Activated CD8-positive, alpha-beta T cell treated with anti-CD3 and anti-CD28 coated beads for 36 hours (primary cell): ENCODE measurements at regions not wholly inside any gene's neighbourhood (a gene's known extent, or its start where the extent isn't known, plus 50 kb on each side); places are given as distances from the start of the nearest gene placed in this dataset.

Experiments used
- ATAC-seq: fragments of 200-7000 bp; cut with Tn5 transposase; one replicate; pipeline ENCODE4 v1.10.0; 2021; ENCODE audit warnings: mild to moderate bottlenecking, moderate library complexity
- CTCF ChIA-PET: fragments of 350-600 bp; sonication (Branson Sonifier 250); formaldehyde crosslinking; loops from one replicate; lab custom pipeline; 2021; ENCODE audit warnings: antibody characterized with exemption; lab: Charles Lee
- POLR2A ChIA-PET: fragments of 350-600 bp; sonication (Branson Sonifier 250); formaldehyde crosslinking; loops from one replicate; lab custom pipeline; 2021; ENCODE audit warnings: antibody characterized with exemption; lab: Charles Lee
- DNase-seq: peaks from one replicate; pipeline ENCODE4 v3.0.0-alpha.2; 2020
- H3K27ac Mint-ChIP-seq: one replicate; pipeline ENCODE4 v1.8.0; 2021; ENCODE audit warnings: mild to moderate bottlenecking, mixed read lengths
- H3K27me3 Mint-ChIP-seq: one replicate; pipeline ENCODE4 v1.8.0; 2021; ENCODE audit warnings: mixed read lengths
- H3K36me3 Mint-ChIP-seq: one replicate; pipeline ENCODE4 v1.8.0; 2021; ENCODE audit warnings: low read depth, mixed read lengths
- H3K4me1 Mint-ChIP-seq: one replicate; pipeline ENCODE4 v1.8.0; 2021; ENCODE audit warnings: low read depth, mixed read lengths
- H3K4me3 Mint-ChIP-seq: one replicate; pipeline ENCODE4 v1.8.0; 2021; ENCODE audit warnings: mild to moderate bottlenecking, moderate library complexity, mixed read lengths
- H3K9me3 Mint-ChIP-seq: one replicate; pipeline ENCODE4 v1.8.0; 2021; ENCODE audit warnings: mixed read lengths
- intact Hi-C: fragments of 100-400 bp; cut with micrococcal nuclease; formaldehyde crosslinking; loops from one replicate; pipeline ENCODE4 v1.10.0; 2022
- TF ChIP-seq, protein P1 (sequence below): fragments of 200-600 bp; IDR thresholded peaks from one replicate; pipeline ENCODE4 v1.8.0; 2022; ENCODE audit warnings: antibody characterized with exemption, mild to moderate bottlenecking

DNA sequence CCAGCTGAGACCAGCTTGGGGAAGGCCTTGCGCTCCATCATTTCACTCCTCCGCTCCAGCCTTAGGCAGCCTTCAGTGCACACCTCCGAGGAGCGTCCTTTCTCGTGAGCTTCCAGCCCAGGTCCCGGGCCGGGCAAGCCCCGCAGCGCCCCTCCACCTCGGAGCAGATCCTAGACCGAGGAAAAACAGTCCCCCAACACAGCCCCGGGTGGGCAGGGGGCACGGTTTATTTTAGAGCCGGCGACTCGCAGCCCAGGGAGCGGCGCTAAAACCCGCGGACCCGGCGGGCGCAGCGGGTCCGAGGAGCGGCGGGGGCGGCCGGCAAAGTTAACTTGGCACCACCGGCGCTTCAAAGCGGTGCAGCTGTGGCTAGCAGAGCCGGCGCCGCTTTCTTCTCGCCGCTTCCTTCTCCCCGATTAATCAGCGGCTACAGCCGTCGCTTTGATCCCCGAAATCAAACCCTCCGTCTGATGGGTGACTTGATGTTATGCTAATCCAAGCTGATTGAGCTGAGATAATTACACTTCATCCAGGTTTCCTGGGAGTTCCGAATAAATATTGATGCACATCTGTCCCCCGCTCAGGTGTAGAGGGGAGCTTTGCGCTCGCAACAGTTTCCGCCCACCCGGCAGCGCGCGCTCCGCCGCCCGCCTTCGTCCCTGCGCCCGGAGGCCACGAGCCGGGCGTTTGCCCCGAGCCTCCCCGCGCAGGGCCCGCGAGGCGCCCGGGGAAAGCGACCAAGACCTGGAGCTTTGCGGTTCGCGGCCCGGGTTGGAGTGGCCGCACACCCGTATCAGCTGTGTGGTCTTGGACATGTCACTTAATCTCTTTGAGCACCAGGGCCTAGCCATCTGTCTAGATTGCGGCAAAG lies 192.7 kb downstream of the BUD13 start:
- Mint-ChIP-seq H3K4me3 (no peak overlapping the region), H3K36me3 (no peaks in the 10 kb centered on the region), H3K9me3 (no peaks in the 10 kb centered on the region), H3K27ac (no peak overlapping the region), H3K27me3 (peaks cover 50% of the 10 kb centered on the region), H3K4me1 (no peaks in the 10 kb centered on the region)
- no peak for DNase-seq
- POLR2A ChIA-PET, result interaction anchor here (0.6 kb wide), 1 partner anchor 564 kb away, joined by 3 read pairs; the partner anchor contains the start of gene PAFAH1B2
- TF ChIP-seq, protein P1, sequence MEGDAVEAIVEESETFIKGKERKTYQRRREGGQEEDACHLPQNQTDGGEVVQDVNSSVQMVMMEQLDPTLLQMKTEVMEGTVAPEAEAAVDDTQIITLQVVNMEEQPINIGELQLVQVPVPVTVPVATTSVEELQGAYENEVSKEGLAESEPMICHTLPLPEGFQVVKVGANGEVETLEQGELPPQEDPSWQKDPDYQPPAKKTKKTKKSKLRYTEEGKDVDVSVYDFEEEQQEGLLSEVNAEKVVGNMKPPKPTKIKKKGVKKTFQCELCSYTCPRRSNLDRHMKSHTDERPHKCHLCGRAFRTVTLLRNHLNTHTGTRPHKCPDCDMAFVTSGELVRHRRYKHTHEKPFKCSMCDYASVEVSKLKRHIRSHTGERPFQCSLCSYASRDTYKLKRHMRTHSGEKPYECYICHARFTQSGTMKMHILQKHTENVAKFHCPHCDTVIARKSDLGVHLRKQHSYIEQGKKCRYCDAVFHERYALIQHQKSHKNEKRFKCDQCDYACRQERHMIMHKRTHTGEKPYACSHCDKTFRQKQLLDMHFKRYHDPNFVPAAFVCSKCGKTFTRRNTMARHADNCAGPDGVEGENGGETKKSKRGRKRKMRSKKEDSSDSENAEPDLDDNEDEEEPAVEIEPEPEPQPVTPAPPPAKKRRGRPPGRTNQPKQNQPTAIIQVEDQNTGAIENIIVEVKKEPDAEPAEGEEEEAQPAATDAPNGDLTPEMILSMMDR, result no peak
- ATAC-seq, result no peak
- intact Hi-C loops, result no loop called here
- CTCF ChIA-PET, result no interaction called here

GRCh38 chr11:116579031-116579653 lies 193.6 kb downstream of the BUD13 start:
- POLR2A ChIA-PET, result no interaction called here
- intact Hi-C loops, result no loop called here

DNA sequence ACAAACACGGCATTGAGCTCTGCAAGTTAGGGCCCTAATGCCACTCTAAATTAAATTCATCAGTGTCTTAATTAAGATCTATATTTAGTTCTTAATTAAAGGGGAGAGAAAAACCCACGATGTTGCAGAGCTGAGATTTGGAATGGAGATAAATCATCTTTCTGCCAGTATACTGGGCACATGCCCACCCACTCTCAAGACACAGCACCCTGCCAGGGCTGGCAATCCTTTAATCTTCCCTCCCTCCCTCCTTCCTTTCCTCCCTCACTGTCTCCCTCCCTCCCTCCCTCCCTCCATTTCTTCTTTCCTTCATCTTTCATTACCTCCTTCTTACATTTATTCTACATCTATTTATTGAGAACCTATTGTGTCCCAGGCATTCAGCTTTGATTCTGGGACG lies 194.8 kb downstream of the BUD13 start:
- TF ChIP-seq, protein P1, result no peak
- ChIA-PET CTCF (no interaction called here), POLR2A (no interaction called here)
- H3K9me3 Mint-ChIP-seq, result no peaks in the 10 kb centered on the region
- no peak overlapping the region for H3K27ac Mint-ChIP-seq
- DNase-seq, result no peak
- no peak for ATAC-seq
- H3K4me1 Mint-ChIP-seq, result no peaks in the 10 kb centered on the region
- peaks cover 42% of the 10 kb centered on the region for H3K27me3 Mint-ChIP-seq
- intact Hi-C loops, result no loop called here
- no peaks in the 10 kb centered on the region for H3K36me3 Mint-ChIP-seq
- no peak overlapping the region for H3K4me3 Mint-ChIP-seq

More at GRCh38 chr11:116579031-116579653, 193.6 kb downstream of the BUD13 start:
- ATAC-seq, result no peak
- Mint-ChIP-seq H3K4me1 (no peaks in the 10 kb centered on the region), H3K27me3 (peaks cover 44% of the 10 kb centered on the region), H3K36me3 (no peaks in the 10 kb centered on the region), H3K4me3 (no peak overlapping the region), H3K27ac (no peak overlapping the region), H3K9me3 (no peaks in the 10 kb centered on the region)
- no peak for DNase-seq
- CTCF ChIA-PET, result no interaction called here
- TF ChIP-seq, protein P1, result no peak

- Mint-ChIP-seq H3K27me3 (peaks cover 41% of the 10 kb centered on the region), H3K4me1 (no peaks in the 10 kb centered on the region), H3K27ac (no peak overlapping the region), H3K9me3 (no peaks in the 10 kb centered on the region), H3K4me3 (no peak overlapping the region), H3K36me3 (no peaks in the 10 kb centered on the region)
- TF ChIP-seq, protein P1, result no peak
- CTCF ChIA-PET, result interaction anchor here (1.3 kb wide), 1 partner anchor 17 kb away, joined by 3 read pairs; no protein-coding TSS in a partner anchor
- intact Hi-C loops, result no loop called here
- no peak for ATAC-seq
- POLR2A ChIA-PET, result no interaction called here
- DNase-seq, result no peak
These were observed 195.5 kb downstream of the BUD13 start for GRCh38 chr11:116577273-116577672.

DNA sequence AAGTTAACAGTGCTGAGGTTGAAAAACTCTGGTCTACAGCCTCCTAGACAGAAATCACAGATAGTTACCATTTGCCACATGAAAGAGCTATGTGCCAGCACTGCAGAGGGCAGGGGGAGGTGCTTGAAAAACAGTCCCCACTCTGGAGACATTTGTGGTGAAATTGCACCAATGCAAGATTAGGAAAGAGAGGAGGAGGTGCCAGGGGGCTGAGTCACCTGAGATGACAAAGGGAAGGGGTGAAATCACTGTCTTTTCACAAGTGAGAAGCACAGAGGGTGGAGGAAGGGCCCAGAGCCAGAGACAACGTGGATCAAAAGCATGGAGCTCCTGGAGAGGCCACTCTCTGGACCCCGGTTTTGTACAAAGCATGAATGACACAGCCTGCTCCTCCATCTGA lies 196.3 kb downstream of the BUD13 start:
- POLR2A ChIA-PET, result no interaction called here
- intact Hi-C loops, result no loop called here
- Mint-ChIP-seq H3K4me3 (no peak overlapping the region), H3K27me3 (peaks cover 34% of the 10 kb centered on the region), H3K36me3 (no peaks in the 10 kb centered on the region), H3K4me1 (no peaks in the 10 kb centered on the region), H3K27ac (no peak overlapping the region), H3K9me3 (no peaks in the 10 kb centered on the region)
- ATAC-seq (peak; percentile 53), DNase-seq (peak; percentile 15)
- CTCF ChIA-PET, result interaction anchor here (1.3 kb wide), 1 partner anchor 18 kb away, joined by 3 read pairs; no protein-coding TSS in a partner anchor
- TF ChIP-seq, protein P1, result no peak
